Activated T-cell treated with anti-CD3 and anti-CD28 coated beads, Interleukin-2, amount 50 U/mL, for 48 hours (primary cell): ENCODE measurements at regions not wholly inside any gene's neighbourhood (a gene's known extent, or its start where the extent isn't known, plus 50 kb on each side); places are given as distances from the start of the nearest gene placed in this dataset.
"Not testable (repeated sequence)": the region's sequence is repeated elsewhere in the genome, so short reads cannot be mapped to it uniquely, and the experiment has no call there.

Source experiments
- DNase-seq, 2 experiments: peaks; one replicate each; pipeline ENCODE4 v3.0.0-alpha.2; 2020

DNA sequence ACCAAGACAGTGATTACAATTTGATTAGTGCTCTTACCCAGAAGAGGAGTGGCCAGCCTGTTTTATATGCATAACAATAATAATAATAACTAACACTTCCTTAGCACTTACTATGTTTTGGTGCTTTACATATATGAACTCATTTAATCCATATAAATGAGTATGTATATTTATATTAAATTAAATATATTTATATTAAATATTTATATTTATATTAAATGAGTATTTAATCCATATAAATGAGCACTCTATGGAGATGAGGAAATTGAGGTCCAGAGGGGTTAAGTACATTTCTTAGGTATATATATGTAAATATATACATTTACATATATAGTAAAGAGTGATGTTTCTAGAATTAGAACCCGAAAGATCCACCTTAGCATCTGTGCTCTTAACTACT is 673.9 kb upstream of the ACVR2A start:
- DNase-seq = no peak

- no peak for DNase-seq
Measured at GRCh38 chr2:147165697-147166382, 679.0 kb upstream of the ACVR2A start.

DNA sequence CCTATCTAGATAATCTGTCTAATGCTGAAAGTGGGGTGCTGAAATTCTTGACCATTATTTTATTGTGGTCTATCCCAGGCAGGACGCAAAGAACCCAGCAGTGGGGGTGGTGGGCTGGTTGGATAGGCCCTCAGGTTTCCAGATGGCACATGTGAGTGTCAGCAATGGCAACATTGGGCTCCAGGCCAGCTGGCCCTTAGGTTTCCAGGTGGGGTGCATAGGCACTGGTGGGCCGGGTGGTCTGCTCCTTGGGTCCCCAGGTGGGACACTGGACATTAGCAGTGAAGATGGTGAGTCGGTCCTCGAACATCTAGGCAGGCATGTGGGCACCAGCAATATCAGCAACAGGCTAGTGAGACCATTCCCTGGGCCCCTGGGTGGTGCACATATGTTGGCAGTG is 680.3 kb upstream of the ACVR2A start:
- DNase-seq = no peak

GRCh38 chr2:147161746-147162145 is 683.1 kb upstream of the ACVR2A start:
- DNase-seq = no peak

DNA sequence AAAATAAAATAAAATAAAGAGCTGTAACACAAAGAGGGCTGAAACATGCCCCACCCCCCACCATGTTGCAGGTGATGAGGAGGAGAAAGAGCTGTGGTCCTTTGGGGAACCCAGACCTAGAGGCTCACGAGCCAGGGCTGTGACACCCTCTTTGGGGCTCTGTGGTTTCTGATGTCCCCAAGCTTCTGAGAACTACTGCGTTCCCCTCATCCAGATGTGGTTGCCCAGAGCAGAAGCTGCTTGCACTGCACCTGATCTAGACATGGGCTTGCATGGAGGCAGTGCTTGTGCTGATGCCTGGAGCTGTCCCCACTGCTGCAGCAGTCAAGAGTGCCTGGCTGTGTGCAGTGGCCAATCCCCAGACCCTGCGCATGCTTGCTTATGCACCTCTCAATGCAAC is 687.9 kb upstream of the ACVR2A start:
- no peak for DNase-seq

DNA sequence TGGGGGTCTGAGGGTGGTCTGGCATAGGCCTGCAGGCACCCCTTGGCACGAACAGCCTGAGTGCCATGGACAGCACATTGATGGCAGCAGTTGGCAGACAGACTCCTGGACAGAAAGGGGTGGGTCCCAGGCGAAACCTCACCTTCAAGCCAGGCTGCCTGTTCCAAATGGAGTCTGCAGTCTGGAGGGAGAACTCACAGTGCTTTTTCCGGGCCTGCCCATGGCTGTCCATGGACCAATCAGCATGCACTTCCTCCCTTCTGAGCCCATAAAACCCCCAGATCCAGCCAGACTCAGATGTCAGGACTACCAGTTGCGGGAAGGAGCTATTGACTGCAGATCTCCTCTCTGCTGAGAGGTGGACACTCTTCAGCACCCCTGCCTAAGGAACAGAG is 694.6 kb upstream of the ACVR2A start:
- no peak for DNase-seq

DNA sequence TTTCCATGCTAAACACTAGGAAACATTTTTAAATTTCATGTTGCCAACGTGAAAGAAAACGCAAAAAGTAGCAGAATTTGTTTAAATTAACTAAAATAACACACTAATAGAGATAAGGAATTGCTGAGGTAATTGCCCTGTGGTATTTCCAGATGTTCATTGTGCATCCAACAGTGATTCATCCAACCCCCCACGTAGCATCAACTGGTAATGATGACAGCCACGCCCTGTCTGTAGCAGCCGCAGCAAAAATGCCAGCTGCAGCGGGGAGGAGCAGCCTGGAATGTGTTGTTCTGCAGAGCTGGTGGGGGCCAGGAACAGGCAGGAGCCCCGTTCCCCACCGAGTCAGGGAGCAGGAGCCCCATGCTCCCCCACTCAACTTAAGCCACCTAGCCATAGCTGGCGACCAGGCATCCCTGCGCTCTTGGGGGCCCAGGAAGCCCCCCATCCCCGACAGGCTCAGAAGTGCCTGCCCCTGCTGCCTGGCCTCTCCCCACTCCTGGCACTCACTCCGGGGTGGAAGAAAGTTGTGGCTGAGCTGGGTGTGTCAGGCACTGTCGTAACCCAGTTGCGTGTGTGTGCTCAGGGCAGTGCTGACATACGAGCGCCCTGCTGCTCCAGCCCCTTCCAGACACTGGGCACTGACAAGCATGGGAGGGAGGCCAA is 695.1 kb upstream of the ACVR2A start:
- no peak for DNase-seq

GRCh38 chr2:147147802-147148201 is 697.0 kb upstream of the ACVR2A start:
- DNase-seq = no peak

- no peak for DNase-seq
Measured at GRCh38 chr2:147141930-147142329, 702.9 kb upstream of the ACVR2A start.

DNA sequence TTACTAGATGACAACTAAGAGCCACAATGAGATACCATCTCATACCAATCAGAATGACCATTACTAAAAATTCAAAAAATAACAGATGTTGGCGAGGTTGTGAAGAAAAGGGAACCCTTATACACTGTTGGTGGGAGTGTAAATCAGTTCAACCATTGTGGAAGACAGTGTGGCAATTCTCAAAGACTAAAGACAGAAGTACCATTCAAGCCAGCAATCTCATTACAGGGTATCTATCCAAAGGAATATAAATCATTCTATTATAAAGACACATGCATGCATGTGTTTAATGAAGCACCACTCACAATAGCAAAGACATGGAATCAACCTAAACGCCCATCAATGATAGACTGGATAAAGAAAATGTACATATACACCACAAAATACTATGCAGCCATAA is 705.1 kb upstream of the ACVR2A start:
- DNase-seq = not testable (repeated sequence)

DNA sequence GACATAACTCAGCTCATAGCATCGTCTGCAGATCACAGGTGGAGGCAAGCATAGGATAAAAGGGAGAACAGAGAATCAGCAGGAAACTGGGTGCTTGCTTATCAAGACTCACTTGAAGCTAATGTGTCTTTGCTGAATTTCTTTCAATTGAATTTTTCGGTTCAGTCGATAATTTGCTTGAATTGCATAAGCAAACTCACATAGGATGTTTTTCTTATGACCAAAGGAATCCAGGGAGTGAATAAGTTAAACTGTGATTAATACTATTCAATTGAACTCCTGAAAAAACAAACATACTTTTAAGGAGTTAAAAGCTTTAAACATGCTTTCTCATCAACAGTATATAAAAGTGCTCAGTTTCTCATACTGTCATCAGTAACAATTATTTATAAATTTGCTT is 707.1 kb upstream of the ACVR2A start:
- DNase-seq = no peak

DNA sequence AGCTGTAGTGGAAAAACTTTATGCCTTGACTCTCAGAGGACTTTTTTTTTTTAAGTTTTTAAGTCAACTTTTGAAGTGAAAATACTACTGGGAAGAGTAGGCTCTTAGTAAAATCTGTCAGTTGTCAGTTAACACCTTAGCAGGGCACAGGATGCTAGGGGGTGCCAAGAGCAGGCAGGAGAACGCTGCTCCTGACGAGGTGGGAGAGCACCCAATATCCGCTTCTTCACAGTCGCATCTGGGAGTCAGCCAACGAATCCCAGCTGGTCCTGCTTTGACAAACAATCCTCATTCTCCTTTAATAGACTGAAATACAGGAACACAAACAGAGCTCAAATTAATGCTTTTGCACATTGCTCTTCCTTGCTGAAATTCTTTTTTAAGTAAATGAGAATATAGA is 709.5 kb upstream of the ACVR2A start:
- DNase-seq = no peak

- no peak for DNase-seq
Measured at GRCh38 chr2:147133286-147133908, 711.4 kb upstream of the ACVR2A start.

- DNase-seq = no peak
Measured at GRCh38 chr2:147125145-147125544, 719.7 kb upstream of the ACVR2A start.

DNA sequence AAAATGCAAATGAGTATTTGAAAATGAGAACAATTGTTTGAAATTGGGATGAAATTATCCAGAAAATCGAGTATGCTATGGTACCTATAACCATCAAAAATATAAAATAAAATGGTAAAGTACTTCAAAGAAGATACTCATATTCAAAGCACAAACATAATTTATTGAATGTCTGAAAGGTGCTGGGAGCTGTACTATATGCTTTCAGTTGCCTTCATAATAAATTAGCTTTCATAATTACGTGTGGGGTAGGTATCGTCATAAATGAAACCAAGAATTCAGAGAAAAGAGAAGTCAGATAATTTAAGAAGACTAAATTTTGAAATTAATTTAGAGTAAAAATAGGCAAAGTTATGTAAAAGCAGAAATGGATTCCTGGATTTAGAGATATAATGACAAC is 721.9 kb upstream of the ACVR2A start:
- no peak for DNase-seq

DNA sequence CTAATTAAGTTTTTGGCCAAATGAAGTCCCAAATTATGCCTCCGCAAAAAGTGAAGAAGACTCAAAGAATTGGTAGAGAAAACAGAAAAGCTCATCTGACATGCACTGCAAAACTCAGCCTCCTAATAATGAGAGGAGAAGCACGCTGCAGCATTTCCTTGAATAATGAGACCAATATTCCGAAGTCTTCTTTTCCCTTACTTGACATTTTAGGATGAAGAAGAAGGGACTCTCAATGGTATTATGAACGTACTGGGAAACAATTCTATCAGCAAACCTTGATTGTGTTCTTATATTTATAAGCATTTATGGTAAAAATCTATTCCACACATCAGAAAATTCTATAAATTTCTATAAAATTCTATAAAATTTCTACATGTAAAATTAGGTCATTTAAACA is 733.9 kb upstream of the ACVR2A start:
- DNase-seq = no peak

DNA sequence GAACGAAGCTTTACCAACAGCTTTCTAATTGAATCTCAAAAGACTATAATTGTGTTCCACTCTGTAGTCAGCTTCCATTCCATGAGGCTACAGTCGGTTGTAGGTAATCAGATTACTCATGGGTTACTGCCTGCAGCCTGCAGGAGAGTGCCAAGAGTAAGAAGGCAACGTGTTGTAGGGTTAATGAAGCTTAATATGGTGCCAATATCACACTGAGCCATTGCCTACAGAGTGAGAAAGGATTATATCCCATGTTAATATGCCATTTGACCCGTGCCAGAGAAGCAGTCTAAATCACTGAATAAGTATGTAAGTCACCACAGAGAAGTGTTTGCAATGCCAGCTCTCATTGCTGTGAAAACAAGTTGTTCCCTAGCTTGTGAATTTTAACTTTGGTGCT is 734.5 kb upstream of the ACVR2A start:
- DNase-seq = no peak

GRCh38 chr2:147109291-147109690 is 735.5 kb upstream of the ACVR2A start:
- no peak for DNase-seq

DNA sequence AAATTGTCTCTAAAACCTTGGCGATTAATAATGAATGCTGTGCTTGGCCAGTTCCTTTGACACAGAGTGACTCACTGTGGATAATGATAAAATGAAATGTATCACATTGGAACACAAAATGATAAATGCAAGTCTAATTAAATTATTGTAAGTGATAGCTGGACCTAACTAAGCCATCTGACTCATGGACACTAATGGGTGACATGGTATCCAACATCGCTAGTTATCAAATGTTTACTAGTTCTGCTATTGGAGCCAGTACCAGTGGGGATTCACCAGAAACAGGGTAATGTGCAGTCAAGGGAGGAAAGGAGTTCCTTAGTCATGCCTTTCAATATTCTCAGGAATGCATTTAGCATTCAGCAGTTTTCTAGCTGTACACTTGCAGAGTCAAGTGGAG is 736.3 kb upstream of the ACVR2A start:
- no peak for DNase-seq

- no peak for DNase-seq
Measured at GRCh38 chr2:147101941-147102790, 742.7 kb upstream of the ACVR2A start.

DNA sequence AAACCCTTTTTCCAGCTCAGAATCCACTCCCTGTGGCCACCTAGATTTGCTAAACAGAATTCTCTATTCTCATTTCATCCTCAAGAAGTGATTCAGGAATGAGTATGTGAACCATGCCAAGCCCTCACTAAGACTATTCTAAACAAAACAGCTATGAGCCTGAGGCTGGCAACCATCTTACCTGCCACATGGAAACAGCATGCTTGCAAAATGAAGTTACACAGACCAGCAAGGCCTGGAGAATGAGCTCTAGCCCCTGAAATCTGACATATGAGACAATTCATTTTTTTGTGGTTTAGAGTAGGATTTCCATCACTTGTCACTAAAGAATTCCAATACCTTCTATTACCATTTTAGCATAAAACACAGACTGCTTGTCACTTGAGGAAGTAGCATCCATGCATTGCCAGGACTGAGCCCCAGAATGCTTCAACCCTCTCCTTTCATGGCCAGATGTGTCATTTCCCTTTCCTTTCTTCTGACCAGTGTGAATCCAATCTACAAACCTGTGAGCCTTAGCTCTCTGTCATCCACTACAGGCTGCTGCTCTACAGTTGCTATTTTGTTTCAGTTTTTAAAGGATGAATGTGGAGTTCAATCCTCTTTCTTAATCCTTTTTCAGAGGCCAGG is 744.3 kb upstream of the ACVR2A start:
- no peak for DNase-seq

DNA sequence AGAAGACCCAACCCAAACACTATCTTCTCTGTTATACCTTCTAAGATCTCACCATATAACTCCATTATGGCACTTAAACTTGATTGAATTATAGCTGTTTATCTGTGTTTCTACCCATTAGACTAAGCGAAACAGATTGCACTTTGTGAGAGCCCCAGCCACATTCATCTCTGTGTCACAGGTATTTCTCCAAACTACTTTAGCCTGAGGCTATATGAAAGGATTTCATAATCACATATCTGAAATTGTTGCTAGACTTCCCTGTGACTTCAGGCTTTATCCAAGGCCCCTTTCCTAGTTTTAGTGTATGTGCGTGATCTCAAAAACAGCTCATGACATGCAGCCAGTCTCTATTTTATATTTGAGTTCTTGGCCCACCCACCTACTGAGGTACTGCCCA is 745.0 kb upstream of the ACVR2A start:
- no peak for DNase-seq

GRCh38 chr2:147098940-147099339 is 745.9 kb upstream of the ACVR2A start:
- DNase-seq = no peak
